CD4-positive, alpha-beta T cell treated with Interleukin-4 for 1 hour (primary cell): ENCODE measurements at regions not wholly inside any gene's neighbourhood (a gene's known extent, or its start where the extent isn't known, plus 50 kb on each side); places are given as distances from the start of the nearest gene placed in this dataset.
"Not testable (repeated sequence)": the region's sequence is repeated elsewhere in the genome, so short reads cannot be mapped to it uniquely, and the experiment has no call there.

Experiments
- DNase-seq, 2 donors: peaks; one replicate each; pipeline ENCODE4 v3.0.0-alpha.2; 2020 to 2022

DNA sequence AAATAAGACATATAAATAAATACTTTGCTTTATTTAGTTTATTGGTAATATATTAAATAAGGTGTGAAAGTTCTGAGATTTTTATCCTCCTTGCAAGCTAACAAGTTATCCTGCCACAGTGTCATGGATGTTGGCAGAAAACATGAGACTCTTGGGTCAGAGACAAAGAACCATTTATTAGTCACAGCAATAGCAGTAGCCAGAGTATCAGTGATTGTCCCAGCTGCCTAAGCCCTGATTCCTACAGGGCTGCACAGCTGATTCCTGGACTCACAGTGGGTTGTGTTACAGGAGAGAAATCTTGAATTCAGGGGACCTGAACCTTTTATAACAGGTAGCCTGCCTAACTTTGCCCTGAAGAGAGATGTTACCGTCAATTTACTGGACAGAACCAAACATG lies 304.5 kb upstream of the ZNF608 start:
- DNase-seq, result no peak

DNA sequence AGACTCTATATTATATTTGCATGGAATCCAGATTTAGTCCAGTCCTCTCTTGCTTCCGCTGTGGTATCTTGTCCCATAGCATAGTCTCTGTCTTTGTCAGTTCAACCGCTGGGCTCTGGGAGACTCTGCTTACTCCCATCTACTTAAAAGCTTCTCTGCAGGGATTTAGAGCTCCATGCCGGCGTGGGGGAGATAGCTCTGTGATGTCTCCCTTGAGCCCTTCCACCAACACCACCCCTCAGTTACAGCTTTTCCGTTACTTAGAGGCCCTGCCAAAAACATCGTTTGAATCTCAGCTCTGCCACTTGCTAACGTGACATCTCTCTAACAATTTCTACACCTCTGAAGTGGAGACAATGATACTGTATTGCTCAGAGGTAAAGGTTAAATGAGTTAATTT lies 306.1 kb upstream of the ZNF608 start:
- no peak for DNase-seq

GRCh38 chr5:125053179-125053578 lies 306.7 kb upstream of the ZNF608 start:
- no peak for DNase-seq

DNA sequence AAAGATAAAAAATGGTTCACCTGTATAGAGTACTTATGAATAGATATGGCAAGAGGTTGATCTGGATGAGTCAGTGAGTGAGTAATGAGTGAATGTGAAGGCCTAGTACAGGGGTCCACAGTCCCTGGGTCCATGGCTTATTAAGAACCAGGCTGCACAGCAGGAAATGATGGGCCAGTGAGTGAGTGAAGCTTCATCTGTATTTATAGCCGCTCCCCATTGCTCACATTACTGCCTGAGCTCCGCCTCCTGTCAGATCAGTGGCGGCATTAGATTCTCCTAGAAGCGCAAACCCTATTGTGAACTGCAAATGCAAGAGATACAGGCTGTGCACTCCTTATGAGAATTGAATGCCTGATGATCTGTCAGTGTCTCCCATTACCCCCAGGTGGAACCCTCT lies 307.7 kb upstream of the ZNF608 start:
- DNase-seq, result no peak

DNA sequence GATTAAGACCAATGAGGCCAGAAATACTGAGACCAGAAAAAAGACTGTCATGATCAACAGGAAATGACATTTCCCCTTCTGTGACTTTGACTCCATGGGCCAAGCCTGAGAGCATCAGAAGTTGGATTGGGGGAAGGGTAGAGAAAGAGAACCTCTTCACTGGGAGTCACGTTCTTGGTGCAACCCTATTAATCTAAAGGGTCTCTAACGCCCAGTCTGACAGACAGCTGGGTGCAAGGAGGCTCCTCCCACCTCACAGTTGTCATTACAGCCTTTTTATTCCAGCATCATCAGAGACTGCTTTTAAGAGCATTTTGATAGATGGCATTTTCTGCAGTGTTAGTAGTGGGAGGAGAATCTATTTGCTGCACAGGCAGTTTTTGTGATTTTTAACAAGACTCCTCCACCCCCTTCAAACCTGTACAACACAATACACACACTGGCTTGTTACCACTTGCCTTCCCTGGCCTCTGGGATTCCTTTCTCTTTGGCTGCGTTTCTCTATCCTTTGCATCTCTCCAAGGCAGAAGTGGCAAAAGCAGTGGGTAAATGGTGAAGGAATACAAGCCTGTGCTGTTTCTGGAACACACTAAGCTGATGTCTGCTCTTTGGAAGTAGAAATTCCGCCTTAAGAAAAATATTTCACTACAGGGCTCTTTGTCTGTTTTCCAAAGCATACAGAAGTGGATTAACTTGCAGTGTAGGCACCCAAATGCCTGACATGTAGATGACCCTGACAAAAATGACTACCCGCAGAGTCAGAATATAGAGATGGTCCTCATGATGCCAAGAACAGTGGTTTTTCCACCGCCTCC lies 310.4 kb upstream of the ZNF608 start:
- no peak for DNase-seq

DNA sequence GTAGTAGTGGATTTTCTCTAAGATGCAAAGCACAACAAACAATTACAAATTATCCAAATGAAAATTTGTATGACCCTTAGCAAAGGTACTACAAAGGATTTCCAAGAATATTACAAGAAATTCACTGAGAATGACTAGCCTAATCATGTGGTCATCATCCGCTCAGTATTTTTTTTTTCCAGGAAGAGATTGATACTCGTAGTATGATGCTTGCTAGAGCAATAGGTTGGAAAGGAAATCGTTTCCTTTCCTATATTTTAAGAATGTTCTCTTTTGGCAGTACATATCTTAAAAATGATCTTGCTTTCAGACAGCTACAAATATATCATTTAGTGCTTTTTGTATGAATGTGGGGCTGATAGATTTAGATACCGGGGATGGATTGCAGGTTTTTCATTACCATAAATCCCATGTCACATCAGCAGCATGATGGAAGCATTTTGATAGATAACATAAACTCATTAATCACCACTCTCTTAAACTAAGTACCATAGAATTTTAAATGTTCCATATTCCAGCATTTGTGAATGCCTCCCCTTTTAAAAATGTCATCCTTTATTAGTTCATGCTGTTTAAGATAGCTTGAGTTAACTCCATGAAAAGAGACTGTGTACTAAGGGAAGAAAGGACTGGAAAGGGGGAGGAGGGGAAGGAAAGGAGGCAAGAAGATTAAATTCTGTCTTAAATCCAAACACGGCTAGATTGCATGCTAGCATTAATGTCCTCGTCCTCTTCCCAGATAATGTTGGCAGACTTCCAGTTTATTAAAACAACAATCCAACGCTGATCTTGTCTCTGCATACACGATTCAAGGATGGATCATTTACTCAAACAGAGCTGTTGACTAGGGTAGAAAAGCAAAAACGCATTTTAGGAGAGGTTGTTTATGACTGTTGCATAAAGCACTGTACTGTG lies 311.7 kb upstream of the ZNF608 start:
- DNase-seq, result no peak

DNA sequence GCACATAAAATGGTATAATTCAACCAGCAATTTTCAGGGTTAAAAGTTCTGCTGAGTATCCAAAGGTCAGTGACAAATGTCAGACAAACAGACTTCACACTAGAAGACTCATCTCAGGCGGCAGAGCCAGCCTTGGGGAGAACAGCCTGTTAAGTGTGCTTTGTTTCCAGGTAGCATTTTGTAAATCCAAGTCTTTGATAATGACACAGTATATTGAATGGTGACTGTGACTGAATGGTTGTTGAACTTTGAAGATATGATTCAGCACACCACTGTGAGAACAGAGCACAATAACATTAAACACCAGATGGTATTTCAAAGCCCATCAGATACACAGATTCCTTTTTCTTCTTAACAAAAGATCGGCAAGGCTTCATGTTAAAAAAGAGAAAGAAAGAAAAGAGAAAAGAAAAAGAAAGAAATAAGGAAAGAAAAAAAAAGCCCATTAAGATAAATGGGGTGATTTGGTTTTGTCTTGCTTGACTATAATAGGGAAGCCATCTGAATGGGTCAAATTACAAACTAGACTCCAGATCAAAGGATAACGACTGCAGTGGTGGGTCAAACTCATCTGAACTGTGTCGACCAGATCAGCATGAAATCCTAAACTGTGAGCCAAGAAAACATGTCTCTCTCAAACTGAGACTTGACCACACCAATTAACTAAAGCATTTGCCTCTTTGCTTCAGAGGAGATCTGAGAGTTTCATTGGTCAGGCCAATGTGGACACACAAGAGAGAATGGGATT lies 313.0 kb upstream of the ZNF608 start:
- no peak for DNase-seq

- no peak for DNase-seq
These were observed 315.3 kb upstream of the ZNF608 start for GRCh38 chr5:125061726-125062125.

GRCh38 chr5:125064621-125065438 lies 318.4 kb upstream of the ZNF608 start:
- DNase-seq, result no peak

DNA sequence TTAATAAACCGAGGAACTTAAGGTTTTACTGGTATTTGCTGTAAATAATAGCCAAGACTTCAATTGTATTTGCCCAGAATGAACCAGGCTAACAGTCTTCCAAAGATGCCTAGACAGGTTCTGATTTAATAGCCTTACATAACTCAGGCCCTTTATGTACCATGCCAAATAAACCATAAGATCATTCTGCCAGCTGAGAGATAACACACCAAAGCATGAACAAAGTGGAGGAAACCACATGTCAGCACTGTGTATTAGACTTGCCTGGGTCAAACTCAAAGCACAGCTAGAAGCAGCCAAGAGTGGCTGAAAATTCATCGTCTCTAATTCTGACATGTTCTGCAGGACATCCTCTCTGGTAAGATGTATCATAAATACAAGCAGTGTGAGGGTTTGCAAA lies 319.3 kb upstream of the ZNF608 start:
- DNase-seq, result no peak

- no peak for DNase-seq
These were observed 324.5 kb upstream of the ZNF608 start for GRCh38 chr5:125070961-125071360.

- no peak for DNase-seq
These were observed 326.7 kb upstream of the ZNF608 start for GRCh38 chr5:125073090-125073489.

DNA sequence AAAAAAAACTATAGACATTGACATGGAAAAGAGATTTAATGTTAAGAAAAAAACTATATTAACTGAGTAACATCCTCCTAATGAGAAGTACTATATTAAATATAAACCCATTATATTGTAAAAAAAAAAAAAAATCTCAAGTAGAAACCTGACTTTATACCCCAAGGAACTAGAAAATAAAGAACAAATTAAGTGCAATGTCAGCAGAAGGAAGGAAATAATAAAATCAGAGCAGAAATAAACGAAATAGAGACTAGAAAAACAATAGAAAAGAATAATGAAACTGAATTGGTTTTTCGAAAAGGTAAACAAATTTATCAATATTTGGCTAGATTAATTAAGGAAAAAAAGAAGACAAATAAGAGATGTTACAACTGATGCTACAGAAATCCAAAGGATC lies 329.1 kb upstream of the ZNF608 start:
- no peak for DNase-seq

DNA sequence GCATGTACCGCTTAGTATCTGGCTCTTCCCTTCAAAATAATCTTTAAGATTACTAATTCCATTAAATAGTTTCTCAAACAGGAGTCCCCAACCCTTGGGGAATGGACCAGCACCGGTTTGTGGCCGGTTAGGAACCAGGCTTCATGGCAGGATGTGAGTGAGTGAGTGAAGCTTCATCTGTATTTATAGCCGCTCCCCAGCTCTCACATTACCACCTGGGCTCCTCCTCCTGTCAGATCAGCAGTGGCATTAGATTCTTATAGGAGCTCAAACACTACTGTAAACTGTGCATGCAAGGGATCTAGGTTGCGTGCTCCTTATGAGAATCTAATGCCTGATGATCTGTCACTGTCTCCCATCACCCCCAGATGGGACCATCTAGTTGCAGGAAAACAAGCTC lies 332.6 kb upstream of the ZNF608 start:
- not testable (repeated sequence) for DNase-seq

DNA sequence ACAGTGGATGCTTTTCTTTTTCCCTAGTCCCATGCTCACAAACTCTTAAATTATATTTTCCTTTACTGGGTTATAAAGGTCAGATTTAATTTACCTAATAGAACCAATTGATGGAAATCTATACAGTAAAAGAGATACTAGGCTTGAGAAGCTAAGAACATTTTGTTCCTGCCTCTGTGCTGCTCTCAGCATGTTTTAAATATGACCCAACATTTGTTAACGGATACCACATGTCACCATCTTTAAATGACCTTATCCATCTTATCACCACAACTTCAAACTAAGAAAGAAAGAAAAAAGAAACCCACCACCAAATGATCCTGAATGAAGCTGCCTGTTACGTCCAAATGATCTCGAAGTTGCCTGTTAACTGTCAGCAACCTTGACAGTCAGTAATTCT lies 334.7 kb upstream of the ZNF608 start:
- no peak for DNase-seq

GRCh38 chr5:125083981-125084380 lies 337.5 kb upstream of the ZNF608 start:
- no peak for DNase-seq

- DNase-seq, result no peak
These were observed 339.5 kb upstream of the ZNF608 start for GRCh38 chr5:125085797-125086505.

DNA sequence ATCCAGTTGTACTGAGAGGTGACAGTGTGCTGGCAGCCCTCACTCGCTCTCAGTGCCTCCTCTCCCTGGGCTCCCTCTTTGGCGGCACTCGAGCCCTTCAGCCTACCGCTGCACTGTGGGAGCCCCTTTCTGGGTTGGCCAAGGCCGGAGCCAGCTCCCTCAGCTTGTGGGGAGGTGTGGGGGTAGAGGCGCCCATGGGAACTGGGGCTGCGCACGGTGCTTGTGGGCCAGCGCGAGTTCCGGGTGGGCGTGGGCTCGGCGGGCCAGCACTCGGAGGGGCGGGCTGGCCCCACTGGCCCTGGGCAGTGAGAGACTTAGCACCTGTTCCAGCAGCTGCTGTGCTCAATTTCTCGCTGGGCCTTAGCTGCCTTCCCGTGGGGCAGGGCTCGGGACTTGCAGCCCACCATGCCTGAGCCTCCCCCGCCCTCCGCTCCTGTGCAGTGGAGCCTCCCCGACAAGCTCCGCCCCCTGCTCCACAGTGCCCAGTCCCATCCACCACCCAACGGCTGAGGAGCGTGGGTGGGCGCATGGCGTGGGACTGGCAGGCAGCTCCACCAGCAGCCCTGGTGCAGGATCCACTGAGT lies 342.2 kb upstream of the ZNF608 start:
- no peak for DNase-seq

DNA sequence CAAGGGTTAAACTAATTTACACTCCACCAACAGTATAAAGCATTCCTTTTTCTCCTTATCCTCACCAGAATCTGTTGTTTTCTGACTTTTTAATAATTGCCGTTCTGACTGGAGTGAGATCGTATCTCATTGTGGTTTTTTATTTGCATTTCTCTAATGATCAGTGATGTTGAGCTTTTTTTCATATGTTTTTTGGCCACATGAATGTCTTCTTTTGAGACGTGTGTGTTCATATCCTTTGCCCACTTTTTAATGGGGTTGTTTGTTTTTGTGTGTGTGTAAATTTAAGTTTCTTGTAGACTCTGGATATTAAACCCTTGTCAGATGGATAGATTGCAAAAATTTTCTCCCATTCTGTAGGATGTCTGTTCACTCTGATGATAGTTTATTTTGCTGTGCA lies 345.7 kb upstream of the ZNF608 start:
- DNase-seq, result not testable (repeated sequence)

DNA sequence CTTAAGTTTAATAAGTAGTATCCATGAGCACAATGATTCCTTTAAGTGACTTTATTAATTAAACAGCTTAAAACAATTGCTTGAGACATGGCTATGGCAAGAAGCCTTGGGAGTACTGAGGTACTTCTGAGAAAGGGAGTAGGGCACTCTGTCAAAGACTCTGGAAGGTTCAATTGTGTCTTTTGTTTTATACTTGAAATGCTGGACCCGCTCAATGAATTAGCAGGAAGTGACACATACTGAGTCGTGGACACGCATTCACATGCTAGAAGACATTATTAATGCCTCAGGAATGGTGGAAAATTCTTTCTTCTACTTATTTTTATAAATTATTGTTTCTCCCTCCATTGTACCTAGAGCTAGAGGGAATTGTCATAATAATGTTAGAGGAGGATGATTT lies 347.3 kb upstream of the ZNF608 start:
- no peak for DNase-seq

DNA sequence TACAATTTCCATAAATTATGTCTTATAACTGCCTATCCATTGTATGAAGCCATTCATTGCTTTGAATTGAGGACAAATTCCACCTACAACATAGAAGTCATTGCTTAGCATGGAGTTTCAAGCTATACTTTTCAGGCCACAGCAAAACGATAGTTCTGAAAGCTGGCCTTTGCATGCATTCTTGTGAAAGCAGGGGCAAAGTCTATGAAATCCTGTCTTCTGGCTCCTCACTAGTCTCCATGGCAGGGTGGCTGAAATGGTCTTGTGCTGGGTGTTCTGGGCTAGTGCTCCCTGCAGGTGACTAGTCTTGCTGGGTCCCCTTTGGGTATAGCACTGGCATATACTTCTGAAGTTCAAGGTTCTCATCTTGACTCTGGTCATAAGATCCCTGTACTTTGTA lies 353.9 kb upstream of the ZNF608 start:
- no peak for DNase-seq
